ENCODE measurements at regions not wholly inside any gene's neighbourhood (a gene's known extent, or its start where the extent isn't known, plus 50 kb on each side); places are given as distances from the start of the nearest gene placed in this dataset.

GRCh38 chr14:95769976-95770375 is 56.1 kb upstream of the TCL1A start:
- TF ChIP-seq YY1 (IDR thresholded peaks at IDR 0.05; ENCODE audit: insufficient read depth, insufficient read length) = no peak
- TF ChIP-seq ZNF274 (IDR thresholded peaks at IDR 0.05; ENCODE audit: low read depth, low read length) = no peak

All from NT2/D1 (cell line).